Chondrocyte (in vitro differentiated cells): ENCODE measurements at regions not wholly inside any gene's neighbourhood (a gene's known extent, or its start where the extent isn't known, plus 50 kb on each side); places are given as distances from the start of the nearest gene placed in this dataset.

Experiments
- DNase-seq: peaks from one replicate; pipeline ENCODE4 v3.0.0; 2021; ENCODE audit warnings: mixed read lengths, low spot score
- H3K27ac Mint-ChIP-seq: one replicate; pipeline ENCODE4 v1.8.0; 2021; ENCODE audit warnings: mild to moderate bottlenecking, moderate library complexity, mixed read lengths; ENCODE audit not compliant: unreplicated experiment
- H3K27me3 Mint-ChIP-seq: 2 replicates; pipeline ENCODE4 v1.8.0; 2021; ENCODE audit warnings: low read depth, mixed read lengths
- H3K36me3 Mint-ChIP-seq: 2 replicates; pipeline ENCODE4 v1.8.0; 2021; ENCODE audit warnings: low read depth, mixed read lengths
- H3K4me1 Mint-ChIP-seq: 2 replicates; pipeline ENCODE4 v1.8.0; 2021; ENCODE audit warnings: low read depth, mild to moderate bottlenecking, mixed read lengths
- H3K4me3 Mint-ChIP-seq: one replicate; pipeline ENCODE4 v1.8.0; 2021; ENCODE audit warnings: mild to moderate bottlenecking, moderate library complexity, mixed read lengths; ENCODE audit not compliant: unreplicated experiment
- H3K9me3 Mint-ChIP-seq: 2 replicates; pipeline ENCODE4 v1.8.0; 2021; ENCODE audit warnings: low read depth, mixed read lengths
- CTCF ChIP-seq: fragments of 200-600 bp; sonication (generic); IDR thresholded peaks from 2 replicates; pipeline ENCODE4 v1.5.0; 2021; ENCODE audit warnings: antibody characterized with exemption, mild to moderate bottlenecking, moderate library complexity

- no peak for TF ChIP-seq CTCF
- no peak overlapping the region for H3K4me3 Mint-ChIP-seq
- H3K27me3 Mint-ChIP-seq: no peaks in the 10 kb centered on the region
- no peaks in the 10 kb centered on the region for H3K9me3 Mint-ChIP-seq
- H3K27ac Mint-ChIP-seq: no peak overlapping the region
- no peaks in the 10 kb centered on the region for H3K36me3 Mint-ChIP-seq
- H3K4me1 Mint-ChIP-seq: peaks cover 16% of the 10 kb centered on the region
- no peak for DNase-seq
These were observed 93.6 kb upstream of the TMEM18 start for GRCh38 chr2:770776-771175.

GRCh38 chr2:769771-770170 is 92.6 kb upstream of the TMEM18 start:
- H3K36me3 Mint-ChIP-seq: no peaks in the 10 kb centered on the region
- no peak for DNase-seq
- H3K27ac Mint-ChIP-seq: no peak overlapping the region
- no peak for TF ChIP-seq CTCF
- H3K4me1 Mint-ChIP-seq: peaks cover 14% of the 10 kb centered on the region
- no peaks in the 10 kb centered on the region for H3K27me3 Mint-ChIP-seq
- no peak overlapping the region for H3K4me3 Mint-ChIP-seq
- H3K9me3 Mint-ChIP-seq: no peaks in the 10 kb centered on the region

- H3K36me3 Mint-ChIP-seq: no peaks in the 10 kb centered on the region
- DNase-seq: no peak
- TF ChIP-seq CTCF: no peak
- peaks cover 19% of the 10 kb centered on the region for H3K4me1 Mint-ChIP-seq
- no peaks in the 10 kb centered on the region for H3K27me3 Mint-ChIP-seq
- H3K27ac Mint-ChIP-seq: no peak overlapping the region
- no peak overlapping the region for H3K4me3 Mint-ChIP-seq
- no peaks in the 10 kb centered on the region for H3K9me3 Mint-ChIP-seq
These were observed 91.2 kb upstream of the TMEM18 start for GRCh38 chr2:768451-768850.

- Mint-ChIP-seq H3K4me1 (peaks cover 23% of the 10 kb centered on the region), H3K27ac (no peak overlapping the region)
These were observed 90.7 kb upstream of the TMEM18 start for GRCh38 chr2:767944-768343.

GRCh38 chr2:767440-767839 is 90.2 kb upstream of the TMEM18 start:
- Mint-ChIP-seq H3K4me1 (peaks cover 23% of the 10 kb centered on the region), H3K27me3 (no peaks in the 10 kb centered on the region), H3K36me3 (no peaks in the 10 kb centered on the region), H3K4me3 (no peak overlapping the region), H3K27ac (no peak overlapping the region), H3K9me3 (no peaks in the 10 kb centered on the region)
- DNase-seq: no peak
- no peak for TF ChIP-seq CTCF

More at GRCh38 chr2:767944-768343, 90.7 kb upstream of the TMEM18 start:
- no peak overlapping the region for H3K4me3 Mint-ChIP-seq
- H3K36me3 Mint-ChIP-seq: no peaks in the 10 kb centered on the region
- H3K9me3 Mint-ChIP-seq: no peaks in the 10 kb centered on the region
- no peak for DNase-seq
- TF ChIP-seq CTCF: no peak
- H3K27me3 Mint-ChIP-seq: no peaks in the 10 kb centered on the region
